ENCODE measurements at regions not wholly inside any gene's neighbourhood (a gene's known extent, or its start where the extent isn't known, plus 50 kb on each side); places are given as distances from the start of the nearest gene placed in this dataset.
"Not testable (repeated sequence)": the region's sequence is repeated elsewhere in the genome, so short reads cannot be mapped to it uniquely, and the experiment has no call there.

DNA sequence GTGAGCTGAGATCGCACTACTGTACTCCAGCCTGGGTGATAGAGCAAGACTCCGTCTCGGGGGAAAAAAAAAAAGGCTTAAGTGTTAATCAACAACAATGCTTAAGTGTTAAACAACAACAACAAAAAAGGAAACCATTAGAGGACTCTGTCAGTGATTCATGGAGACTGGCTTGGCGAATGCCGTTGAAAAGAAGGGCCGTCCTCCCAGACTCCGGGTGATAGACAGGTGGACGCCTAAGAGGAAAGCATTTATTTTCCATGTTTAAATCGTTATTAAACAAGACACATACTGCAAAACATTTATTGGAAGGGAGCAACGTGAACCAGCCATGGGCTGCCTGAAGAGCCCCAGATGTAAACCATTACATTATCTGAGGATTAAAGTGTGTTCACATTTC is 137.8 kb upstream of the TPTE start:
- DNase-seq: peak; percentile 4
- H3K36me3 ChIP-seq (replicated peaks; ENCODE audit: control insufficient read depth, insufficient read depth, low read length): not testable (repeated sequence)

GRCh38 chr21:10384304-10384861 is 137.0 kb upstream of the TPTE start:
- H3K4me3 ChIP-seq (ENCODE audit: insufficient read depth, low read depth, low read length); H3K36me3 ChIP-seq (replicated peaks; ENCODE audit: control insufficient read depth, insufficient read depth, low read length); DNase-seq; H3K27me3 ChIP-seq (ENCODE audit: control insufficient read depth, insufficient read depth, low read length): not testable (repeated sequence)

More for the DNA sequence above, 137.8 kb upstream of the TPTE start:
- H3K4me3 ChIP-seq (ENCODE audit: insufficient read depth, low read depth, low read length); H3K27me3 ChIP-seq (ENCODE audit: control insufficient read depth, insufficient read depth, low read length): not testable (repeated sequence)

- H3K27me3 ChIP-seq (ENCODE audit: control insufficient read depth, insufficient read depth, low read length); H3K36me3 ChIP-seq (replicated peaks; ENCODE audit: control insufficient read depth, insufficient read depth, low read length); DNase-seq; H3K4me3 ChIP-seq (ENCODE audit: insufficient read depth, low read depth, low read length): not testable (repeated sequence)
Observed at GRCh38 chr21:10385202-10385601, 136.2 kb upstream of the TPTE start.

- H3K36me3 ChIP-seq (replicated peaks; ENCODE audit: control insufficient read depth, insufficient read depth, low read length); H3K27me3 ChIP-seq (ENCODE audit: control insufficient read depth, insufficient read depth, low read length); H3K4me3 ChIP-seq (ENCODE audit: insufficient read depth, low read depth, low read length); DNase-seq: not testable (repeated sequence)
Observed at GRCh38 chr21:10385898-10386527, 135.4 kb upstream of the TPTE start.

DNA sequence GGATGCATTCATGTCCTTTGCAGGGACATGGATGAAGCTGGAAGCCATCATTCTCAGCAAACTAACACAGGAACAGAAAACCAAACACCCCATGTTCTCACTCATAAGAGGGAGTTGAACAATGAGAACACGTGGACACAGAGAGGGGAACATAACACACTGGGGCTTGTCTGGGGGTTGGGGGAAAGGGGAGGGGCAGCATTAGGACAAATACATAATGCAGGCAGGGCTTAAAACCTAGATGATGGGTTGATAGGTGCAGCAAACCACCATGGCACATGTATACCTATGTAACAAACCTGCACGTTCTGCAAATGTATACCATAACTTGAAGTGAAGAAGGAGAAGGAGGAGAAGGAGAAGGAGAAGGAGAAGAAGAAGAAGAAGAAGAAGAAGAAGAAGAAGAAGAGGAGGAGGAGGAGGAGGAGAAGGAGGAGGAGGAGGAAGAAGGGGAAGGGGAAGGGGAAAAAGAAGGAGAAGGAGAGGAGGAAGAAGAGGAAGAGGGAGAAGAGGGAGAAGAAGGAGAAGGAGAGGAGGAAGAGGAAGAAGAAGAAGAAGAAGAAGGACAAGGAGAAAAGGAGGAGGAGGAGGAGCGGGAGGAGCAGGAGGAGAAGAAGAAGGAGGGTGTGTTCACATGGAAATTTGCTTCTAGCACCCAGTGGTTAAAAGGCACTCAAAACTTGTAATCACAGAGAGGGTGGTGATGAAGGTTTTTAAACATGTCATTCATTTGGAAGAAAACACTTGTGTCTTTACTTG is 133.5 kb upstream of the TPTE start:
- H3K4me3 ChIP-seq (ENCODE audit: insufficient read depth, low read depth, low read length): not testable (repeated sequence)

DNA sequence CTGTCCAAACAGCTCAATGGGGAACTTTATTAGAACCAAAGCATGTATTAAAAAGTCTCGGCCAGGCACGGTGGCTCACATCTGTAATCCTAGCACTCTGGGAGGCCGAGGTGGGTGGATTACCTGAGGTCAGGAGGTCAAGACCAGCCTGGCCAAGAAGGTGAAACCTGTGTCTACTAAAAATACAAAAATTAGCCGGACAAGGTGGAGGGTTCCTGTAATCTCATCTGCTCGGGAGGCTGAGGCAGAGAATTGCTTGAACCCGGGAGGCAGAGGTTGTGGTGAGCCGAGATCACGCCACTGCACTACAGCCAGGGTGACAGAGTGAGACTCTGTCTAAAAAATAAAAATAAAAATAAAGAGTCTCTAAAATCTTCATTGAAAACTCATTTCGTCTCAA is 132.8 kb upstream of the TPTE start:
- not testable (repeated sequence) for H3K27me3 ChIP-seq (ENCODE audit: control insufficient read depth, insufficient read depth, low read length); H3K36me3 ChIP-seq (replicated peaks; ENCODE audit: control insufficient read depth, insufficient read depth, low read length); H3K4me3 ChIP-seq (ENCODE audit: insufficient read depth, low read depth, low read length); DNase-seq

More for the DNA sequence above, 133.5 kb upstream of the TPTE start:
- H3K36me3 ChIP-seq (replicated peaks; ENCODE audit: control insufficient read depth, insufficient read depth, low read length); DNase-seq; H3K27me3 ChIP-seq (ENCODE audit: control insufficient read depth, insufficient read depth, low read length): not testable (repeated sequence)

DNA sequence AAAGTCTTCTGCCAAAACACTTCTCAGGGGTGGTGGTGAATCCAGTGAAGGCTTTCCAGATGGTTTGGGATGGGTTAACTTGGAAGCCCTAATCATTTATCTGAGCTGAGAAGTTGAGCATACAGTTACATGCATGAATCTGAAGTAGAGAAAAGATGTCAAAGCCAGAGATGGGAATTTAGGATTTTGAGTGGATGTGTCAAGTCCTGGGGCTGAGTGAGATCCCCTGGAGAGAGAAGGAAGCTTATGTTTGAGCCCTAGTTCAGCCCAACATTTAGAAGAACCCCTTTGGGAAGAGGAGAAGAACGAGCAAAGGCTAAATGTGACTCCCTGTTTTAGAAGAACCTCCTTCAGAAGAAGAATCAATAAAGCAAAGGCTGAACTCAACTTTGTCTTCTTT is 129.1 kb upstream of the TPTE start:
- DNase-seq; H3K27me3 ChIP-seq (ENCODE audit: control insufficient read depth, insufficient read depth, low read length); H3K4me3 ChIP-seq (ENCODE audit: insufficient read depth, low read depth, low read length); H3K36me3 ChIP-seq (replicated peaks; ENCODE audit: control insufficient read depth, insufficient read depth, low read length): not testable (repeated sequence)

- DNase-seq; H3K4me3 ChIP-seq (ENCODE audit: insufficient read depth, low read depth, low read length); H3K27me3 ChIP-seq (ENCODE audit: control insufficient read depth, insufficient read depth, low read length); H3K36me3 ChIP-seq (replicated peaks; ENCODE audit: control insufficient read depth, insufficient read depth, low read length): not testable (repeated sequence)
Observed at GRCh38 chr21:10395963-10396362, 125.4 kb upstream of the TPTE start.

- not testable (repeated sequence) for DNase-seq; H3K36me3 ChIP-seq (replicated peaks; ENCODE audit: control insufficient read depth, insufficient read depth, low read length); H3K27me3 ChIP-seq (ENCODE audit: control insufficient read depth, insufficient read depth, low read length); H3K4me3 ChIP-seq (ENCODE audit: insufficient read depth, low read depth, low read length)
Observed at GRCh38 chr21:10397495-10397915, 123.9 kb upstream of the TPTE start.

DNA sequence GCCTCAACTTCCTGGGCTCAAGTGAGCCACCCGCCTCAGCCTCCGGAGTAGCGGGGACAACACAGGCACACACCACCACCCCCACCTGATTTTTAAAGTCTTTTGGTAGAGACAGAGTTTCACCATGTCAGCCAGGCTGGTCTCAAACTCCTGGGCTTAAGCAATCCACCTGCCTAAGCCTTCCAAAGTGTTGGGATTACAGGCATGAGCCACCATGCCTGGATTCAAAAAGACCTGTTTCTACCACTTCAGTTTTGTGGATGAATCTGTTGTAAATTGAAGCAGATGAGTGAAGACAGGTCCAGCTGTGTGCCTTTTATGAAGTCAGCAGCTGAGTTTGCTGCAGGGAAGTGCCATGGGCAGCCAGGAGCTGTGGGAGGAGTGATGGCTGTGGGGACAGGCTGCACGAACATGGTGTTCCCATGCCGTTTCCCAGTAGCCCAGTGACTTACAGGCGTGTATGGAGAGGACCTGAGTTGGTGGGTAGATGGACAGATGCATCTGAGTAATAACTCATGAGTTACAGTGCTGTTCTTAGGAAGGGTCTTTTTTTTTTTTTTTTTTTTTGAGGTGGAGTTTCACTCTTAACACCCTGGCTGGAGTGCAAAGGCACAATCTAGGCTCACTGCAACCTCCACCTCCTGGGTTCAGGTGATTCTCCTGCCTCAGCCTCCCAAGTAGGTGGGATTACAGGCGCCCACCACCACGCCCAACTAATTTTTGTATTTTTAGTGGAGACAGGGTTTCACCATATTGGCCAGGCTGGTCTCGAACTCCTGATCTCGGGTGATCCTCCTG is 122.5 kb upstream of the TPTE start:
- H3K36me3 ChIP-seq (replicated peaks; ENCODE audit: control insufficient read depth, insufficient read depth, low read length); H3K4me3 ChIP-seq (ENCODE audit: insufficient read depth, low read depth, low read length); H3K27me3 ChIP-seq (ENCODE audit: control insufficient read depth, insufficient read depth, low read length); DNase-seq: not testable (repeated sequence)

DNA sequence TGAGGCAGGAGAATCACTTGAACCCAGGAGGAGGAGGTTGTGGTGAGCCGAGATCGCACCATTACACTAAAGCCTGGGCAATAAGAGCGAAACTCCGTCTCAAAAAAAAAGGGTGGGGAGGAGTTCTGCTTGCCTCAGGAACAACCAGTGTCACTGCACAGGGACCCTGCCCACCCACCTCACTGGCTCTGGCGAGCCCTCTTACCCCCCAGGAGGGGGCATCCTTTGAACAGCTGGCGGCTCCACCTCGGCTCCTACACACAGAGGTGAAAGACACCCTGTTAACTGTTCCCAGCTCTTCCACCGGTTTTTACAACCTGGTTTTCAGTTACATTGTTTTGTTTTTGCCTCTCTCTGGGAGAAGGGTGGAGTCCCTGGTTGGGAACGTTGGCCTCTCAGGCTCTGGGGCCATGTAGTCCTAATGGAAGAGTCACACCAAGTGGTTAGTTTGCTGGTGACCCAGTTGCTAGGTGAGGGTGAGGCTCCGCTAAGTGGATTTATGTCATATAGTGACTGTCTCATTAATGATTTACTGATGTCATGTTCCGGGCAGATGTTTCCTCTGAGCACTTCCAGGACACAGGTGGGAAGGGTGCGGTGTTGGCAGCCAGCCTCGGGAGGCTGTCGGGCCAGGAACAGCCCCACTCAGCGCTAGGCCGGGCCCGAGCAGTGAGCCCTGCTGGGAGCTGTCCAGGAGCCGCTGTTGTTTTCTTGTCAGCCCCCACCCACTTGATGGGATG is 120.6 kb upstream of the TPTE start:
- H3K27me3 ChIP-seq (ENCODE audit: control insufficient read depth, insufficient read depth, low read length); DNase-seq; H3K36me3 ChIP-seq (replicated peaks; ENCODE audit: control insufficient read depth, insufficient read depth, low read length); H3K4me3 ChIP-seq (ENCODE audit: insufficient read depth, low read depth, low read length): not testable (repeated sequence)

GRCh38 chr21:10402461-10402860 is 118.9 kb upstream of the TPTE start:
- peak; percentile 19 for DNase-seq
- H3K4me3 ChIP-seq (ENCODE audit: insufficient read depth, low read depth, low read length); H3K36me3 ChIP-seq (replicated peaks; ENCODE audit: control insufficient read depth, insufficient read depth, low read length); H3K27me3 ChIP-seq (ENCODE audit: control insufficient read depth, insufficient read depth, low read length): not testable (repeated sequence)

DNA sequence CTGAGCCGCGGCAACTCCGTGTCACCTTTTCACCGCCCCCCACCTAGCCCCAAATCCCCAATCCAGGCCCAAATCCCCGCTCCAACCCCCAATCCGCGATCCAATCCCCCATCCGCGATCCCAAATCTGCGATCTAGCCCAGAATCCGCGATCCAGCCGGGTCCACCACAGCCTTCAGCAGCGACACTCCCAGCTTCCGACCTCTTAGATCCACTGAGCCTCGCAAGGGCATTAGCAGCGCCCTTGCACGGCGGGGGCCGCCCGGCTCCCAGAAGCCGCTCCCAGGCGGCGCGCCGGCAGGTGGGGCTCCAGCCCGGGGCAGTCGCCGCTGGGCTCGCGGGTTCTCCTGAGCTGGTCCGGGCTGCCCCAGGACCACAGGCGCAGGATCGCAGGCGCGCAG is 116.1 kb upstream of the TPTE start:
- H3K27me3 ChIP-seq (ENCODE audit: control insufficient read depth, insufficient read depth, low read length); H3K4me3 ChIP-seq (ENCODE audit: insufficient read depth, low read depth, low read length); H3K36me3 ChIP-seq (replicated peaks; ENCODE audit: control insufficient read depth, insufficient read depth, low read length): not testable (repeated sequence)
- DNase-seq: peak; percentile 30

- H3K27me3 ChIP-seq (ENCODE audit: control insufficient read depth, insufficient read depth, low read length); H3K4me3 ChIP-seq (ENCODE audit: insufficient read depth, low read depth, low read length); H3K36me3 ChIP-seq (replicated peaks; ENCODE audit: control insufficient read depth, insufficient read depth, low read length); DNase-seq: not testable (repeated sequence)
Observed at GRCh38 chr21:10409786-10410185, 111.6 kb upstream of the TPTE start.
